ENCODE measurements at regions not wholly inside any gene's neighbourhood (a gene's known extent, or its start where the extent isn't known, plus 50 kb on each side); places are given as distances from the start of the nearest gene placed in this dataset.

DNA sequence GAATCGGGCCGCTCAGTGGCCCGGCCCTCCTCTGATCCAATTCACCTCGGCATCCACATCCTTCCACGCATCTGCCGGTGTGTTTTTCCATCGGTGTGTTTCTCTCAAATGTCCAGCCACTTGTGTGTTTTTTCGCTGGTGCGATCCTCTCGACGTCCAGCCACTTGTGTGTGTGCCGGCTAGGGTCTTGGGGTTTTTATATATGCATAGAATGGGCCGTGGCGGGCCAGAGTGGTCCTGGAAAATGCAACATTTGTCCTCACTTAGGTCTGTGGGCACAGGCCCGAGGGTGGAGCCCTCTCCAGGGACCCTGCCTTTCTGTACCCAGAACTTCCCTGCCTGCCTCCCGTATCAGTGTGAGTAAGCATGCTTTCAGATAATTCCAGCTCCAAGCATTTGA, 1106.4 kb downstream of the AMY1C start:
- TF ChIP-seq, protein P1, sequence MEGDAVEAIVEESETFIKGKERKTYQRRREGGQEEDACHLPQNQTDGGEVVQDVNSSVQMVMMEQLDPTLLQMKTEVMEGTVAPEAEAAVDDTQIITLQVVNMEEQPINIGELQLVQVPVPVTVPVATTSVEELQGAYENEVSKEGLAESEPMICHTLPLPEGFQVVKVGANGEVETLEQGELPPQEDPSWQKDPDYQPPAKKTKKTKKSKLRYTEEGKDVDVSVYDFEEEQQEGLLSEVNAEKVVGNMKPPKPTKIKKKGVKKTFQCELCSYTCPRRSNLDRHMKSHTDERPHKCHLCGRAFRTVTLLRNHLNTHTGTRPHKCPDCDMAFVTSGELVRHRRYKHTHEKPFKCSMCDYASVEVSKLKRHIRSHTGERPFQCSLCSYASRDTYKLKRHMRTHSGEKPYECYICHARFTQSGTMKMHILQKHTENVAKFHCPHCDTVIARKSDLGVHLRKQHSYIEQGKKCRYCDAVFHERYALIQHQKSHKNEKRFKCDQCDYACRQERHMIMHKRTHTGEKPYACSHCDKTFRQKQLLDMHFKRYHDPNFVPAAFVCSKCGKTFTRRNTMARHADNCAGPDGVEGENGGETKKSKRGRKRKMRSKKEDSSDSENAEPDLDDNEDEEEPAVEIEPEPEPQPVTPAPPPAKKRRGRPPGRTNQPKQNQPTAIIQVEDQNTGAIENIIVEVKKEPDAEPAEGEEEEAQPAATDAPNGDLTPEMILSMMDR (IDR thresholded peaks at IDR 0.05; ENCODE audit: poor library complexity), result no peak
- TF ChIP-seq EZH2 (IDR thresholded peaks at IDR 0.05; ENCODE audit: borderline replicate concordance), result no peak
- TF ChIP-seq EZH2phosphoT487 (IDR thresholded peaks at IDR 0.05; ENCODE audit: low read depth, severe bottlenecking, unreplicated experiment), result no peak
